Keratinocyte (primary cell): ENCODE measurements at regions not wholly inside any gene's neighbourhood (a gene's known extent, or its start where the extent isn't known, plus 50 kb on each side); places are given as distances from the start of the nearest gene placed in this dataset.

Experiments used
- CTCF ChIP-seq, 3 experiments: IDR thresholded peaks in 1 of 3; conservative IDR thresholded peaks in 1 of 3; optimal IDR thresholded peaks in 1 of 3; 2 replicates in 2 of 3; 3 replicates in 1 of 3; pipeline versions ENCODE3 to v1.5.1; 2011; ENCODE audit warnings: low read length in 3 of 3, mild to moderate bottlenecking in 3 of 3, moderate library complexity in 2 of 3, control low read depth in 1 of 3, inconsistent platforms in 1 of 3; ENCODE audit not compliant: insufficient read depth in 2 of 3; ENCODE audit errors: extremely low read depth in 1 of 3
- EZH2 ChIP-seq: IDR thresholded peaks from one replicate; pipeline ENCODE4 v1.6.1; 2012; ENCODE audit warnings: inconsistent platforms, mild to moderate bottlenecking, low read length, moderate library complexity

DNA sequence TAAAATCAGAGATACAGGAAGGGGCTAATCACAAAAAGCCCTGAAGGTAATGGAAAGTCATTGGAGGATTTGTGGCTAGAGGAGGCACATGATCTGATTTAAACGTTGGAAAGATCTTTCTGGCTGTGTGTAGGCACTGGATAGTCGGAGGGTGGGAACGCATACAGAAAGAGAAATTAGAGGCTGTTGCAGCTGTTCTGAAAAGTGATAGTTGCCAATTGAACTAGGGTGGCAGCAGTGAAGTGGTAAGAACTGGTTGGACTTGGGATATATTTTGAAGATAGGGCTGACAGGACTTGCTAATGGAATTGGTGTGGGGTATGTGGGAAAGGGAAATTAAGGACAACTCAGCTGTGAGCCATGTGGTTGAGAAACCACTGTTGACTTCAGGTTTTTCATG lies 223.6 kb downstream of the OGFRL1 start:
- TF ChIP-seq CTCF (optimal IDR thresholded peaks at IDR 0.05 in 1 of 3, IDR thresholded peaks at IDR 0.05 in 1 of 3, conservative IDR thresholded peaks at IDR 0.05 in 1 of 3; ENCODE audit: extremely low read depth in 1 of 3, insufficient read depth in 2 of 3, low read length in 3 of 3) (no peak), EZH2 (no peak)
